ENCODE measurements at regions not wholly inside any gene's neighbourhood (a gene's known extent, or its start where the extent isn't known, plus 50 kb on each side); places are given as distances from the start of the nearest gene placed in this dataset.

GRCh38 chr20:8963330-8963729, 105.6 kb upstream of the PLCB4 start:
- no peak for DNase-seq
- TF ChIP-seq CTCF (IDR thresholded peaks at IDR 0.05) (no peak), POLR2AphosphoS5 (IDR thresholded peaks at IDR 0.05) (no peak), EP300 (IDR thresholded peaks at IDR 0.05) (no peak), POLR2A (IDR thresholded peaks at IDR 0.05) (no peak)
- ATAC-seq (ENCODE audit: low FRiP score in 2 of 2) = no peak

GRCh38 chr20:8964959-8965562, 103.8 kb upstream of the PLCB4 start:
- no peak for ATAC-seq (ENCODE audit: low FRiP score in 2 of 2)
- no peaks in the 10 kb centered on the region for H3K36me3 ChIP-seq
- H3K4me3 ChIP-seq = no peak overlapping the region
- WGBS, 2 donors = 71 to 76% methylated on average over 5 of the region's 5 CpGs
- no peak overlapping the region for H3K27ac ChIP-seq
- TF ChIP-seq POLR2A (IDR thresholded peaks at IDR 0.05) = no peak
- no peak for TF ChIP-seq EP300 (IDR thresholded peaks at IDR 0.05)
- TF ChIP-seq CTCF (IDR thresholded peaks at IDR 0.05) = no peak
- no peak for TF ChIP-seq POLR2AphosphoS5 (IDR thresholded peaks at IDR 0.05)
- H3K27me3 ChIP-seq = no peaks in the 10 kb centered on the region
- no peaks in the 10 kb centered on the region for H3K9me3 ChIP-seq
- H3K4me1 ChIP-seq = no peaks in the 10 kb centered on the region
- DNase-seq = no peak

More at GRCh38 chr20:8963330-8963729, 105.6 kb upstream of the PLCB4 start:
- H3K27me3 ChIP-seq = no peaks in the 10 kb centered on the region
- no peaks in the 10 kb centered on the region for H3K36me3 ChIP-seq
- no peaks in the 10 kb centered on the region for H3K4me1 ChIP-seq
- H3K27ac ChIP-seq = no peak overlapping the region
- no peaks in the 10 kb centered on the region for H3K9me3 ChIP-seq
- H3K4me3 ChIP-seq = no peak overlapping the region

DNA sequence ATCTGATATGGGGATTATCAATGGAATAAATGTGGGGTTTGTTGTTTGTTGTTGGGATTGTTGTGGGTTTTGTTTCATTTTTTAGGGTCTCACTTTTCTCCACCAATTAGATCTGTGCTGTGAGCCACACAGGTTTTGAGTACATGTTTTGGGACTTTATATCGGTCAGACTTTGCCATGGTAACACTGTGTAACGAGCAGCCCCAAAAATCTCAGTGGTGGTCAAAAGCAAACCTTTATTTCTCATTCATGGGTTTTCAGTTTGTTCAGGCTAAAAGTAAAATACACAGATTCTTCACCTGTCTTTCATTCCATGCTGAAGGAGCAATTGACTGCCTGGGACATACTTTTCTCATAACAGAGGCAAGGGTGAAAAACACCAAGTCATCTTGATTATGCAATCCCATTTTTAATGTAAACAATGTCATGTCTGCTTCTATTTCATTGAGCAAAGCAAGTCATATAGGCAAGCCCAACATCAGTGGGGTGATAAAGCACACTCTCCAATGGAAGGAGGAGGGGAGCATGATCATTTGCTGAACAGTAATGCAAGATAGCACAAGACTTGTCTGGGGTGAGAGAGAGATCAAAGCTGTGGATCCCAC, 101.1 kb upstream of the PLCB4 start:
- H3K4me1 ChIP-seq = no peaks in the 10 kb centered on the region
- 88 to 90% methylated on average over 2 of the region's 2 CpGs for WGBS, 2 donors
- ATAC-seq (ENCODE audit: low FRiP score in 2 of 2) = no peak

GRCh38 chr20:8969146-8969583, 99.7 kb upstream of the PLCB4 start:
- no peak overlapping the region for H3K27ac ChIP-seq
- no peak for DNase-seq
- TF ChIP-seq CTCF (IDR thresholded peaks at IDR 0.05) = no peak
- TF ChIP-seq POLR2AphosphoS5 (IDR thresholded peaks at IDR 0.05) = no peak
- TF ChIP-seq EP300 (IDR thresholded peaks at IDR 0.05) = no peak
- TF ChIP-seq POLR2A (IDR thresholded peaks at IDR 0.05) = no peak
- no peaks in the 10 kb centered on the region for H3K4me1 ChIP-seq
- no peaks in the 10 kb centered on the region for H3K27me3 ChIP-seq
- no peaks in the 10 kb centered on the region for H3K9me3 ChIP-seq
- H3K36me3 ChIP-seq = no peaks in the 10 kb centered on the region
- no peak for ATAC-seq (ENCODE audit: low FRiP score in 2 of 2)
- H3K4me3 ChIP-seq = no peak overlapping the region

More for the DNA sequence above, 101.1 kb upstream of the PLCB4 start:
- Histone ChIP-seq H3K36me3 (no peaks in the 10 kb centered on the region), H3K4me3 (no peak overlapping the region), H3K27me3 (no peaks in the 10 kb centered on the region), H3K9me3 (no peaks in the 10 kb centered on the region), H3K27ac (no peak overlapping the region)
- TF ChIP-seq POLR2A (IDR thresholded peaks at IDR 0.05) = no peak
- no peak for TF ChIP-seq CTCF (IDR thresholded peaks at IDR 0.05)
- TF ChIP-seq POLR2AphosphoS5 (IDR thresholded peaks at IDR 0.05) = no peak
- TF ChIP-seq EP300 (IDR thresholded peaks at IDR 0.05) = no peak
- no peak for DNase-seq

Data from upper lobe of left lung (tissue), 6 donors.